Endothelial cell of umbilical vein (primary cell): ENCODE measurements at regions not wholly inside any gene's neighbourhood (a gene's known extent, or its start where the extent isn't known, plus 50 kb on each side); places are given as distances from the start of the nearest gene placed in this dataset.

Experiments used
- CTCF ChIP-seq, 2 donors: IDR thresholded peaks; 1 replicate in 1 of 2; 2 replicates in 1 of 2; pipeline ENCODE4 v1.5.1; 2011; ENCODE audit warnings: low read length in 2 of 2, mild to moderate bottlenecking in 2 of 2, moderate library complexity in 2 of 2, control low read depth in 1 of 2, inconsistent platforms in 1 of 2, low read depth in 1 of 2; ENCODE audit not compliant: insufficient read depth in 1 of 2; ENCODE audit errors: extremely low read depth in 1 of 2
- EZH2 ChIP-seq: IDR thresholded peaks from 2 replicates; pipeline ENCODE4 v1.6.1; 2012; ENCODE audit warnings: borderline replicate concordance, low read depth, mild to moderate bottlenecking, moderate library complexity, low read length, inconsistent platforms; ENCODE audit not compliant: severe bottlenecking
- GATA2 ChIP-seq: IDR thresholded peaks from 2 replicates; pipeline ENCODE4 v1.7.0; 2011; ENCODE audit warnings: low read depth, mild to moderate bottlenecking, moderate library complexity, mixed read lengths, low read length; ENCODE audit not compliant: insufficient read length, insufficient read depth
- JUN ChIP-seq: IDR thresholded peaks from 2 replicates; pipeline ENCODE4 v1.6.1; 2011; ENCODE audit warnings: borderline replicate concordance, low read depth; ENCODE audit not compliant: insufficient read length, insufficient read depth
- POLR2A ChIP-seq: IDR thresholded peaks from 2 replicates; pipeline ENCODE4 v1.6.1; 2012; ENCODE audit warnings: low read depth, mild to moderate bottlenecking, control low read depth, low read length
- POLR2AphosphoS5 ChIP-seq: IDR thresholded peaks from 2 replicates; pipeline ENCODE4 v1.6.1; 2012; ENCODE audit warnings: low read depth, mild to moderate bottlenecking, control low read depth, low read length, moderate library complexity; ENCODE audit not compliant: insufficient read depth

DNA sequence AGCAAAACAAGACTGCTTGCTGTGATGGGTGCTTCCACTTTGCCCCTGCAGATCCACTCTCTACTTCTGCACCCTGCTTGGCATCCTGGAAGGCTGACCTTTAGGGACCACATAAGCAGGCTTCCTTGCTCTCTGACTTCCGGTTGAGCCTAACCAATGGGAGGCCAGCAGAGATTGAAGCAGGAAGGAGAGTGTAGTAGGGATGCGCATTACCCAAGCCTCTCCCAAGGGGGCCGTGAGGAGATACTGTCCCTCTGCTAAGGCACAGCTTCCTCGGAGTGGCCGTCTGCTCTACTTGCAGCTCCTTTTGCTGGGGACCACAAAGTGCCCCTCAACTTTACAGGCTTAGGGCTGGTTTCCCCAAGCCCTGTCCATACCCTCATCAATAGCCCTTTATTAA is 624.3 kb upstream of the TENM3 start:
- TF ChIP-seq GATA2, result no peak
- no peak for TF ChIP-seq CTCF (IDR thresholded peaks at IDR 0.05; ENCODE audit: extremely low read depth in 1 of 2, insufficient read depth in 1 of 2, low read depth in 1 of 2, low read length in 2 of 2)
- TF ChIP-seq JUN, result no peak
- no peak for TF ChIP-seq EZH2
- TF ChIP-seq POLR2A, result no peak
- no peak for TF ChIP-seq POLR2AphosphoS5
